ENCODE measurements at regions not wholly inside any gene's neighbourhood (a gene's known extent, or its start where the extent isn't known, plus 50 kb on each side); places are given as distances from the start of the nearest gene placed in this dataset.

- Mint-ChIP-seq H3K4me3 (no peak overlapping the region), H3K9me3 (no peaks in the 10 kb centered on the region), H3K4me1 (ENCODE audit: low read depth) (no peaks in the 10 kb centered on the region), H3K27ac (no peak overlapping the region), H3K36me3 (ENCODE audit: low read depth) (no peaks in the 10 kb centered on the region), H3K27me3 (peaks cover 1% of the 10 kb centered on the region)
- intact Hi-C loops (cut with micrococcal nuclease), result no loop called here
These were observed 465.4 kb downstream of the GBE1 start for GRCh38 chr3:81295906-81296577.

DNA sequence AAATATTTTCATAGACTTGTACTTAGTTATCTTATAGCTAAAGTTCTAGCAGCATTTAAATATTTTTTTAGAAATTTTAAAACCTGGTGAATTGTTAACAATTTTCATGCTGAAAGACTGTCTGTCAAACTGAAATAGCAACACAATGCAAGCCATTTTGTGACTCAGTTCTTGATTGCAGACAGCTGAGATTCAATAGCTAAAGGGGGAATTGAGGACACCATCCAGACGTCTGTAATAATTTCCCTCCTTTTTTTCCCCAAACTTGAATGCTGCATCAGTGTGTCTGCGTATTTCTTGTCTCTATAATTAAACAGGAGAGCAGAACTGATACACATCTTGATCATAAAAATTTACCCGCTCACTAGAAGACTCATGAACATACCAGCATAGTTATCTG lies 468.3 kb downstream of the GBE1 start:
- H3K9me3 Mint-ChIP-seq, result peaks cover 10% of the 10 kb centered on the region
- H3K4me3 Mint-ChIP-seq, result no peak overlapping the region
- H3K4me1 Mint-ChIP-seq (ENCODE audit: low read depth), result no peaks in the 10 kb centered on the region
- H3K27ac Mint-ChIP-seq, result no peak overlapping the region
- H3K36me3 Mint-ChIP-seq (ENCODE audit: low read depth), result no peaks in the 10 kb centered on the region
- no peaks in the 10 kb centered on the region for H3K27me3 Mint-ChIP-seq
- intact Hi-C loops (cut with micrococcal nuclease), result no loop called here

DNA sequence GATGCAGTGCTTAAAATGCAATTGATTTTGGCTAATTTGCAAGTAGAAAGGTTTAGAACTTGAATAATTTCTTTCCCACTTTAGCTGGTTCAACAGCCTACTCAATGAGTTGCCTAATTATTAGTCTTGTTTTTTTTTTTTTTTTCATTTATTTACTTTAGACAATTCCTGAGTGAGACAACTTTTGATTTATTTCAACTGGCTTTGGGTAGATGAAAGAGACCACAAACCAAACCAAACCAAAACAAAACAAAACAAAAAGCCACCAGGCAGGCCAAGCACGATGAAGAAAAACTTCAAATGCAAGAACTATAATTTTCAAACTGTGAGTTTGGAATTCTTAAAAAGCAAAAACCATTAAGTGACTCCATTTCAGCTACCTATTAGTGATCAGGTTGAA lies 469.9 kb downstream of the GBE1 start:
- Mint-ChIP-seq H3K9me3 (peaks cover 10% of the 10 kb centered on the region), H3K36me3 (ENCODE audit: low read depth) (no peaks in the 10 kb centered on the region), H3K4me3 (no peak overlapping the region), H3K27me3 (no peaks in the 10 kb centered on the region), H3K4me1 (ENCODE audit: low read depth) (no peaks in the 10 kb centered on the region), H3K27ac (no peak overlapping the region)
- intact Hi-C loops (cut with micrococcal nuclease), result no loop called here

DNA sequence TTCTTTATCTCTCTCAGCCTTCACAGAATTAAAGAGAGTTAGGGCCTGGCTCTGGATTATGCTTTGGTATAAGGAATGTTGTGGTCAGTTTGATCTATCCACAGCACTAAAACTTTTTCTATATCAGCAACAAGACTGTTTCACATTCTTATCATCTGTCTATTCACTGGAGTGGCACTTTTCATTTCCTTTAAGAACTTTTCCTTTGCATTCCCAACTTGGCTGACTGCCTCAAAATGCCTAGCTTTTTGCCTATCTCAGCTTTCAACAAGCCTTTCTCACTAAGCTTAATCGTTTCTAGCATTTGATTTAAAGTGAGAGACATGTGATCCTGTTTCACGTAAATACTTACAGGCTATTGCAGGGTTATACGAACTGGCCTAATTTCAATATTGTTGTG lies 471.8 kb downstream of the GBE1 start:
- no peak overlapping the region for H3K4me3 Mint-ChIP-seq

GRCh38 chr3:81279481-81280379 lies 481.7 kb downstream of the GBE1 start:
- Mint-ChIP-seq H3K4me1 (ENCODE audit: low read depth) (no peaks in the 10 kb centered on the region), H3K4me3 (no peak overlapping the region), H3K9me3 (no peaks in the 10 kb centered on the region), H3K27me3 (no peaks in the 10 kb centered on the region), H3K27ac (no peak overlapping the region), H3K36me3 (ENCODE audit: low read depth) (no peaks in the 10 kb centered on the region)
- intact Hi-C loops (cut with micrococcal nuclease), result no loop called here

More for the DNA sequence above, 471.8 kb downstream of the GBE1 start:
- intact Hi-C loops (cut with micrococcal nuclease), result no loop called here
- no peaks in the 10 kb centered on the region for H3K4me1 Mint-ChIP-seq (ENCODE audit: low read depth)
- H3K9me3 Mint-ChIP-seq, result peaks cover 10% of the 10 kb centered on the region
- no peak overlapping the region for H3K27ac Mint-ChIP-seq
- no peaks in the 10 kb centered on the region for H3K27me3 Mint-ChIP-seq
- no peaks in the 10 kb centered on the region for H3K36me3 Mint-ChIP-seq (ENCODE audit: low read depth)

GRCh38 chr3:81277853-81278252 lies 483.6 kb downstream of the GBE1 start:
- Mint-ChIP-seq H3K4me3 (no peak overlapping the region), H3K36me3 (ENCODE audit: low read depth) (no peaks in the 10 kb centered on the region), H3K4me1 (ENCODE audit: low read depth) (no peaks in the 10 kb centered on the region), H3K9me3 (no peaks in the 10 kb centered on the region), H3K27ac (no peak overlapping the region), H3K27me3 (no peaks in the 10 kb centered on the region)
- intact Hi-C loops (cut with micrococcal nuclease), result no loop called here

- H3K4me1 Mint-ChIP-seq (ENCODE audit: low read depth), result no peaks in the 10 kb centered on the region
- intact Hi-C loops (cut with micrococcal nuclease), result no loop called here
- no peak overlapping the region for H3K27ac Mint-ChIP-seq
- H3K9me3 Mint-ChIP-seq, result no peaks in the 10 kb centered on the region
- no peaks in the 10 kb centered on the region for H3K27me3 Mint-ChIP-seq
- H3K4me3 Mint-ChIP-seq, result no peak overlapping the region
- H3K36me3 Mint-ChIP-seq (ENCODE audit: low read depth), result no peaks in the 10 kb centered on the region
These were observed 486.8 kb downstream of the GBE1 start for GRCh38 chr3:81274671-81275070.

- Mint-ChIP-seq H3K36me3 (ENCODE audit: low read depth) (no peaks in the 10 kb centered on the region), H3K4me3 (no peak overlapping the region), H3K27me3 (no peaks in the 10 kb centered on the region), H3K9me3 (no peaks in the 10 kb centered on the region), H3K4me1 (ENCODE audit: low read depth) (no peaks in the 10 kb centered on the region), H3K27ac (no peak overlapping the region)
- intact Hi-C loops (cut with micrococcal nuclease), result no loop called here
These were observed 490.7 kb downstream of the GBE1 start for GRCh38 chr3:81270603-81271379.

- H3K27ac Mint-ChIP-seq, result no peak overlapping the region
- no peaks in the 10 kb centered on the region for H3K36me3 Mint-ChIP-seq (ENCODE audit: low read depth)
- no peaks in the 10 kb centered on the region for H3K9me3 Mint-ChIP-seq
- intact Hi-C loops (cut with micrococcal nuclease), result no loop called here
- no peaks in the 10 kb centered on the region for H3K4me1 Mint-ChIP-seq (ENCODE audit: low read depth)
- no peaks in the 10 kb centered on the region for H3K27me3 Mint-ChIP-seq
- H3K4me3 Mint-ChIP-seq, result no peak overlapping the region
These were observed 492.9 kb downstream of the GBE1 start for GRCh38 chr3:81268526-81268925.

- intact Hi-C loops (cut with micrococcal nuclease), result no loop called here
- H3K27ac Mint-ChIP-seq, result no peak overlapping the region
These were observed 499.4 kb downstream of the GBE1 start for GRCh38 chr3:81261996-81262395.

GRCh38 chr3:81255463-81255862 lies 506.0 kb downstream of the GBE1 start:
- intact Hi-C loops (cut with micrococcal nuclease), result no loop called here
- no peaks in the 10 kb centered on the region for H3K9me3 Mint-ChIP-seq
- no peaks in the 10 kb centered on the region for H3K27me3 Mint-ChIP-seq
- H3K4me3 Mint-ChIP-seq, result no peak overlapping the region
- no peak overlapping the region for H3K27ac Mint-ChIP-seq
- no peaks in the 10 kb centered on the region for H3K4me1 Mint-ChIP-seq (ENCODE audit: low read depth)
- no peaks in the 10 kb centered on the region for H3K36me3 Mint-ChIP-seq (ENCODE audit: low read depth)

More at GRCh38 chr3:81261996-81262395, 499.4 kb downstream of the GBE1 start:
- Mint-ChIP-seq H3K36me3 (ENCODE audit: low read depth) (no peaks in the 10 kb centered on the region), H3K27me3 (no peaks in the 10 kb centered on the region), H3K9me3 (no peaks in the 10 kb centered on the region), H3K4me3 (no peak overlapping the region), H3K4me1 (ENCODE audit: low read depth) (no peaks in the 10 kb centered on the region)

DNA sequence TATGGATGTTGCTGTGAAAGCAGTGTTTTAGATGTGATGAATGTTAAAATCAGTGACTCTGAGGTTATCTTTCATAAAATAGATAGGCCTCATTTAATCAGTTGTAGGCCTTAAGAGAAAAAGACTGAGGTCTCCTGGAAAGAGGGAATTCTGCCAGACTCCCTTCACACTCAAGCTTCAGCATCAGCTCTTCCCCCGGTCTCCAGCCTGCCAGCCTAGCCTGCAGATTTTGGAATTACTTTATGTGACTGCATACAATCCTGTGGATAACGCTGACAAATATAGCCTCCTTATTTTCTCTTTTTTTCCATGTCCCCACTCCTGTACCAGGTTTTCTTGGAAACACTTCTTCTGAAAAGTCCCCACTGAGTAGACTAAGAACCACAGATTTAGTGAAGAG lies 510.3 kb downstream of the GBE1 start:
- Mint-ChIP-seq H3K27me3 (no peaks in the 10 kb centered on the region), H3K36me3 (ENCODE audit: low read depth) (no peaks in the 10 kb centered on the region), H3K27ac (no peak overlapping the region), H3K9me3 (no peaks in the 10 kb centered on the region), H3K4me3 (no peak overlapping the region), H3K4me1 (ENCODE audit: low read depth) (no peaks in the 10 kb centered on the region)
- intact Hi-C loops (cut with micrococcal nuclease), result no loop called here

GRCh38 chr3:81249540-81250029 lies 511.9 kb downstream of the GBE1 start:
- H3K27ac Mint-ChIP-seq, result no peak overlapping the region
- no peaks in the 10 kb centered on the region for H3K27me3 Mint-ChIP-seq
- intact Hi-C loops (cut with micrococcal nuclease), result no loop called here

DNA sequence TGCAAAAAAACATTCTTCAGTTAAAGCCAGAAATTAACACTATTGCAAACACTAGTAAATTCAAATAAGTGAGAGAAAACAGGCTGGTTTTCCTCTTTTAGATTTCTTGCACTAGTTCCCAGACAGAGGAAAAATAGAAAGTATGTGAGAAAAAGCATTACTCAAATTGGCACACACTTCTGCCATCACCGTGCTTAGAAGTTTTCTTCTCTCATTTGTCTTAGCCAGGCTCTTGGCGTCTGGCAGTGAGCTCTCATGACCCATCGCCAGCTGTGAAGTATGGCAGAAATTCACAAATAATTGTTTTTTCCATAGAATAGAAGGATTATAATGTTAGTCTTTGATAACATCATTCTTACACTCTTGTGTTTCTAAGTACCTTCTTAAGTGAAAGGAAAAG lies 515.9 kb downstream of the GBE1 start:
- Mint-ChIP-seq H3K27ac (no peak overlapping the region), H3K36me3 (ENCODE audit: low read depth) (no peaks in the 10 kb centered on the region), H3K9me3 (no peaks in the 10 kb centered on the region), H3K27me3 (no peaks in the 10 kb centered on the region), H3K4me3 (no peak overlapping the region), H3K4me1 (ENCODE audit: low read depth) (no peaks in the 10 kb centered on the region)
- intact Hi-C loops (cut with micrococcal nuclease), result no loop called here

More at GRCh38 chr3:81249540-81250029, 511.9 kb downstream of the GBE1 start:
- Mint-ChIP-seq H3K9me3 (no peaks in the 10 kb centered on the region), H3K4me1 (ENCODE audit: low read depth) (no peaks in the 10 kb centered on the region), H3K36me3 (ENCODE audit: low read depth) (no peaks in the 10 kb centered on the region), H3K4me3 (no peak overlapping the region)

Data from dendritic cell treated with granulocyte-macrophage colony-stimulating factor and Interleukin-4, amounts not matched to agents 40 ng/mL and 50 ng/mL, for 4 days (primary cell).